ENCODE measurements at regions not wholly inside any gene's neighbourhood (a gene's known extent, or its start where the extent isn't known, plus 50 kb on each side); places are given as distances from the start of the nearest gene placed in this dataset.
"Not testable (repeated sequence)": the region's sequence is repeated elsewhere in the genome, so short reads cannot be mapped to it uniquely, and the experiment has no call there.

GRCh38 chr6:56729719-56730118, 87.0 kb upstream of the DST start:
- no peak for TF ChIP-seq CTCF (IDR thresholded peaks at IDR 0.05; ENCODE audit: insufficient read depth, missing control alignments)
- FAIRE-seq (no peak), DNase-seq (ENCODE audit: insufficient read length, low spot score) (no peak)

- not testable (repeated sequence) for FAIRE-seq
Observed at GRCh38 chr6:56729166-56729565, 86.5 kb upstream of the DST start.

DNA sequence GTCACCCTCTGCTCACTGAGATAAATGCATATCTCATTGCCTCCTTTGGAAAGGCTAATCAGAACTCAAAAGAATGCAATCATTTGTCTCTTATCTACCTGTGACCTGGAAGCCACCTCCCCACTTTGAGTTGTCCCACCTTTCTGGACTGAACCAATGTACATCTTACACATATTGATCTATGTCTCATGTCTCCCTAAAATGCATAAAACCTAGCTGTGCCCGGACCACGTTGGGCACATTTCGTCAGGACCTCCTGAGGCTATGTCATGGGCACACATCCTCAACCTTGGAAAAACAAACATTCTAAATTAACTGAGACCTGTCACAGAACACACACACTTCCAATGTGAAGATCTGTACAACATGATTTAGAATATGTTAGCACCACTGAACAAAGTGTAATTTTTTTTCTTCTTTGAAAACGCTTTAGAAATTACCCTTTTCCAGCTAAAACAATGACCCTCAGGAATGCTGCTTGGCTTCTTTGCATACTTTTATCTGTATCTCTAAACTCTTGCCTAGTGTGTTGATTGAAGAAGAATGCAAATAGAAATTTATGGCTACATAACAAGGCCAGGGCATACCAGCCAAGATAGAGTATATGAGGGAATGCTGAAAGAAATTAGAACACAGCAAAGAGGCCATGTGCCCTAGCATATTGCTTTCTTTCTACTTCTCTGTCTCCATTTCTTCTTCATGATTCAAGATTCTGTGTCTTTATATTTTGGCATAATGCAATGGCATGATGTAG, 84.6 kb upstream of the DST start:
- FAIRE-seq = no peak
- TF ChIP-seq CTCF (IDR thresholded peaks at IDR 0.05; ENCODE audit: insufficient read depth, missing control alignments) = no peak
- no peak for DNase-seq (ENCODE audit: insufficient read length, low spot score)

More at GRCh38 chr6:56729166-56729565, 86.5 kb upstream of the DST start:
- DNase-seq (ENCODE audit: insufficient read length, low spot score) = not testable (repeated sequence)

- no peak for FAIRE-seq
- no peak for TF ChIP-seq CTCF (IDR thresholded peaks at IDR 0.05; ENCODE audit: insufficient read depth, missing control alignments)
Observed at GRCh38 chr6:56725254-56725653, 82.6 kb upstream of the DST start.

GRCh38 chr6:56724455-56724854, 81.8 kb upstream of the DST start:
- FAIRE-seq = peak; percentile 21
- no peak for TF ChIP-seq CTCF (IDR thresholded peaks at IDR 0.05; ENCODE audit: insufficient read depth, missing control alignments)

More at GRCh38 chr6:56725254-56725653, 82.6 kb upstream of the DST start:
- no peak for DNase-seq (ENCODE audit: insufficient read length, low spot score)

GRCh38 chr6:56720882-56721281, 78.2 kb upstream of the DST start:
- peak; percentile 6 for TF ChIP-seq CTCF (IDR thresholded peaks at IDR 0.05; ENCODE audit: insufficient read depth, missing control alignments)
- DNase-seq (ENCODE audit: insufficient read length, low spot score) (no peak), FAIRE-seq (no peak)

More at GRCh38 chr6:56724455-56724854, 81.8 kb upstream of the DST start:
- no peak for DNase-seq (ENCODE audit: insufficient read length, low spot score)

DNA sequence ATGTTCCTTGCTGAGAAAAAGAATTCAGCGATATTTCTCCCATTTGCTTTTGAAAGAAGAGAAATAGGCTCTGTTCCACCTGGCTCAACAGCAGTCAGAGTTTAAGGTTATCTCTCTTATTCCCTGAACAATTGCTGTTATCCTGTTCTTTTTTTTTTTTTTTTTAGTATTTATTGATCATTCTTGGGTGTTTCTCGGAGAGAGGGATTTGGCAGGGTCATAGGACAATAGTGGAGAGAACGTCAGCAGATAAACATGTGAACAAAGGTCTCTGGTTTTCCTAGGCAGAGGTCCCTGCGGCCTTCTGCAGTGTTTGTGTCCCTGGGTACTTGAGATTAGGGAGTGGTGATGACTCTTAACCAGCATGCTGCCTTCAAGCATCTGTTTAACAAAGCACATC, 77.5 kb upstream of the DST start:
- not testable (repeated sequence) for DNase-seq (ENCODE audit: insufficient read length, low spot score); FAIRE-seq

DNA sequence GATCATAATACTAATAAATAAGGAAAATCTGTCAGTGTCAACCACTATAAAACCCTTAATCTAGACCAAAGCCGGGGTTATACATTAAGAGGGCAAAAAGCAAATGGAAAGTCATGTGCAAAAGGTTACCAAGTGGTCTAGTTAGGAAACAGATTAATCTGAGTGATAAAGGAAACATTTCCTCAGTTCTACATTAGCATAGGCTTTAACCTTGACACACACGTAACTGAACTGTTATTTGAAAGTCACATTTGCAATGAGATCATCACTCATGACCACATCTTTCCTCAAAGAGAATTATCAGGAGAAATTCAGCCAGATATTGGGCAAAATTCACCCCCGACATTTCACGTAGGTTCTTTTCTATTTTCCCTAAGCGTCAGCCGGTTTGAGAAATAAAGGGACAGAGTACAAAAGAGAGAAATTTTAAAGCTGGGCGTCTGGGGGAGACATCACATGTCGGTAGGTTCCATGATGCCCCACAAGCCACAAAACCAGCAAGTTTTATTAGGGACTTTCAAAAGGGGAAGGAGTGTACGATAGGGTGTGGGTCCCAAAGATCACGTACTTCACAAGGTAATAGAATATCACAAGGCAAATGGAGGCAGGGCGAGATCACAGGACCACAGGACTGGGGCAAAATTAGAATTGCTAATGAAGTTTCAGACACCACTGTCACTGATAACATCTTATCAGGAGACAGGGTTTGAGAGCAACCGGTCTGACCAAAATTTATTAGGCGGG, 76.8 kb upstream of the DST start:
- DNase-seq (ENCODE audit: insufficient read length, low spot score) = not testable (repeated sequence)
- FAIRE-seq = peak; percentile 88
